HG03039 (cell line): ENCODE measurements at regions not wholly inside any gene's neighbourhood (a gene's known extent, or its start where the extent isn't known, plus 50 kb on each side); places are given as distances from the start of the nearest gene placed in this dataset.

Experiments
- ATAC-seq: cut with Tn5 transposase; IDR thresholded peaks from one replicate; pipeline ENCODE4 v1.9.1; 2021; ENCODE audit warnings: mild to moderate bottlenecking, moderate library complexity; ENCODE audit not compliant: unreplicated experiment

- ATAC-seq: no peak
These were observed 229.2 kb upstream of the CHRNA7 start for GRCh38 chr15:31801152-31801551.

GRCh38 chr15:31802761-31803160 is 227.6 kb upstream of the CHRNA7 start:
- no peak for ATAC-seq

- ATAC-seq: no peak
These were observed 226.9 kb upstream of the CHRNA7 start for GRCh38 chr15:31803388-31803884.

- ATAC-seq: no peak
These were observed 225.1 kb upstream of the CHRNA7 start for GRCh38 chr15:31805090-31805662.

- ATAC-seq: no peak
These were observed 224.2 kb upstream of the CHRNA7 start for GRCh38 chr15:31806106-31806505.

GRCh38 chr15:31811641-31812040 is 218.7 kb upstream of the CHRNA7 start:
- ATAC-seq: no peak

GRCh38 chr15:31814082-31814481 is 216.2 kb upstream of the CHRNA7 start:
- ATAC-seq: no peak

GRCh38 chr15:31815411-31816155 is 214.7 kb upstream of the CHRNA7 start:
- ATAC-seq: no peak

- no peak for ATAC-seq
These were observed 207.9 kb upstream of the CHRNA7 start for GRCh38 chr15:31822463-31822862.

- no peak for ATAC-seq
These were observed 206.3 kb upstream of the CHRNA7 start for GRCh38 chr15:31824024-31824423.

GRCh38 chr15:31828594-31828993 is 201.7 kb upstream of the CHRNA7 start:
- ATAC-seq: no peak

- no peak for ATAC-seq
These were observed 199.7 kb upstream of the CHRNA7 start for GRCh38 chr15:31830591-31830990.

GRCh38 chr15:31831596-31831995 is 198.7 kb upstream of the CHRNA7 start:
- ATAC-seq: no peak

- ATAC-seq: no peak
These were observed 195.7 kb upstream of the CHRNA7 start for GRCh38 chr15:31834654-31835053.

GRCh38 chr15:31839388-31839787 is 190.9 kb upstream of the CHRNA7 start:
- ATAC-seq: no peak

GRCh38 chr15:31840849-31841476 is 189.4 kb upstream of the CHRNA7 start:
- ATAC-seq: no peak

GRCh38 chr15:31842532-31843195 is 187.7 kb upstream of the CHRNA7 start:
- ATAC-seq: no peak

GRCh38 chr15:31843426-31844055 is 186.8 kb upstream of the CHRNA7 start:
- no peak for ATAC-seq

- no peak for ATAC-seq
These were observed 184.5 kb upstream of the CHRNA7 start for GRCh38 chr15:31845791-31846190.

GRCh38 chr15:31847961-31848360 is 182.4 kb upstream of the CHRNA7 start:
- ATAC-seq: no peak

- ATAC-seq: no peak
These were observed 181.7 kb upstream of the CHRNA7 start for GRCh38 chr15:31848621-31849020.
